ENCODE measurements at regions not wholly inside any gene's neighbourhood (a gene's known extent, or its start where the extent isn't known, plus 50 kb on each side); places are given as distances from the start of the nearest gene placed in this dataset.
"Not testable (repeated sequence)": the region's sequence is repeated elsewhere in the genome, so short reads cannot be mapped to it uniquely, and the experiment has no call there.

GRCh38 chr9:96056226-96056625, 180.7 kb downstream of the ERCC6L2 start:
- TF ChIP-seq CTCF (IDR thresholded peaks at IDR 0.05): no peak
- H3K27ac ChIP-seq: no peak overlapping the region
- WGBS, 2 donors: 81% methylated on average over 5 of the region's 5 CpGs

GRCh38 chr9:96054248-96054647, 178.8 kb downstream of the ERCC6L2 start:
- not testable (repeated sequence) for H3K36me3 ChIP-seq, DNase-seq, H3K27me3 ChIP-seq, H3K9me3 ChIP-seq, ATAC-seq, H3K27ac ChIP-seq, H3K4me1 ChIP-seq, H3K4me3 ChIP-seq
- intact Hi-C loops (cut with DNase I): loop anchor here in 1 of 10 donors (5.0 kb wide), 1 partner anchor 327 kb away; no protein-coding TSS in a partner anchor
- WGBS, 2 donors: 80 to 85% methylated on average over 5 of the region's 5 CpGs

More at GRCh38 chr9:96056226-96056625, 180.7 kb downstream of the ERCC6L2 start:
- Histone ChIP-seq H3K27me3 (peaks cover 0 to 3% (median 0%) of the 10 kb centered on the region in 7 donors), H3K36me3 (no peaks in the 10 kb centered on the region), H3K4me3 (no peak overlapping the region), H3K4me1 (peaks cover 0 to 6% (median 0%) of the 10 kb centered on the region in 9 donors), H3K9me3 (no peaks in the 10 kb centered on the region)
- DNase-seq (no peak), ATAC-seq (no peak)
- intact Hi-C loops (cut with DNase I): no loop called here

GRCh38 chr9:96052686-96053085, 177.2 kb downstream of the ERCC6L2 start:
- intact Hi-C loops (cut with DNase I): loop anchor here in 1 of 10 donors (5.0 kb wide), 1 partner anchor 325 kb away; no protein-coding TSS in a partner anchor
- no peak overlapping the region for H3K27ac ChIP-seq
- no peak overlapping the region for H3K4me3 ChIP-seq
- no peak for TF ChIP-seq CTCF (IDR thresholded peaks at IDR 0.05)
- no peaks in the 10 kb centered on the region for H3K36me3 ChIP-seq
- H3K4me1 ChIP-seq: peaks cover 0 to 11% (median 0%) of the 10 kb centered on the region in 9 donors
- ATAC-seq (no peak), DNase-seq (no peak)
- WGBS, 2 donors: 58 to 61% methylated on average over 6 of the region's 6 CpGs
- peaks cover 0 to 10% (median 0%) of the 10 kb centered on the region in 7 donors for H3K27me3 ChIP-seq
- H3K9me3 ChIP-seq: no peaks in the 10 kb centered on the region

- intact Hi-C loops (cut with DNase I): loop anchor here in 1 of 10 donors (5.0 kb wide), 1 partner anchor 324 kb away; no protein-coding TSS in a partner anchor
- H3K27ac ChIP-seq: no peak overlapping the region
- H3K4me1 ChIP-seq: peaks cover 0 to 11% (median 0%) of the 10 kb centered on the region in 9 donors
- 83 to 90% methylated on average over 6 to 7 of the region's 7 CpGs for WGBS, 2 donors
- TF ChIP-seq CTCF (IDR thresholded peaks at IDR 0.05): no peak
- H3K9me3 ChIP-seq: no peaks in the 10 kb centered on the region
- no peaks in the 10 kb centered on the region for H3K36me3 ChIP-seq
- DNase-seq (no peak), ATAC-seq (no peak)
- peaks cover 0 to 10% (median 0%) of the 10 kb centered on the region in 7 donors for H3K27me3 ChIP-seq
- H3K4me3 ChIP-seq: no peak overlapping the region
Observed at GRCh38 chr9:96051423-96051822, 175.9 kb downstream of the ERCC6L2 start.

GRCh38 chr9:96050861-96051155, 175.3 kb downstream of the ERCC6L2 start:
- intact Hi-C loops (cut with DNase I): loop anchor here in 1 of 10 donors (5.0 kb wide), 1 partner anchor 324 kb away; no protein-coding TSS in a partner anchor
- Histone ChIP-seq H3K4me3 (no peak overlapping the region), H3K4me1 (peaks cover 0 to 11% (median 0%) of the 10 kb centered on the region in 9 donors), H3K9me3 (no peaks in the 10 kb centered on the region), H3K36me3 (no peaks in the 10 kb centered on the region), H3K27ac (no peak overlapping the region), H3K27me3 (peaks cover 0 to 10% (median 5%) of the 10 kb centered on the region in 7 donors)
- TF ChIP-seq CTCF (IDR thresholded peaks at IDR 0.05): no peak
- ATAC-seq (no peak), DNase-seq (no peak)
- 96 to 97% methylated on average over 7 of the region's 7 CpGs for WGBS, 2 donors

Measured in heart right ventricle (tissue), 16 donors.